Left lung (tissue), 4 donors: ENCODE measurements at regions not wholly inside any gene's neighbourhood (a gene's known extent, or its start where the extent isn't known, plus 50 kb on each side); places are given as distances from the start of the nearest gene placed in this dataset.

Source experiments
- ATAC-seq: fragments of 200-7000 bp; cut with Tn5 transposase; one replicate; pipeline ENCODE4 v1.9.1; 2020; ENCODE audit warnings: moderate library complexity
- DNase-seq, 4 donors: peaks; one replicate each; pipeline ENCODE4 v3.0.0-alpha.2; 2013 to 2020
- H3K27ac ChIP-seq, 2 donors: fragments of 200-600 bp; sonication (generic) in 1 of 2; one replicate each; pipeline versions ENCODE4 v1.5.0 to v1.8.0; 2020 to 2021
- H3K27me3 ChIP-seq, 2 donors: fragments of 200-600 bp; sonication (generic) in 1 of 2; one replicate each; pipeline versions ENCODE4 v1.5.0 to v1.8.0; 2020 to 2021
- H3K36me3 ChIP-seq, 2 donors: fragments of 200-600 bp; sonication (generic) in 1 of 2; one replicate each; pipeline versions ENCODE4 v1.5.0 to v1.8.0; 2020 to 2021
- H3K4me1 ChIP-seq, 2 donors: fragments of 200-600 bp; one replicate each; pipeline ENCODE4 v1.8.0; 2021
- H3K4me3 ChIP-seq, 2 donors: fragments of 200-600 bp; sonication (generic) in 1 of 2; one replicate each; pipeline versions ENCODE4 v1.5.0 to v1.8.0; 2020 to 2021; ENCODE audit warnings: mild to moderate bottlenecking in 1 of 2
- H3K9me3 ChIP-seq, 2 donors: fragments of 200-600 bp; sonication (generic) in 1 of 2; one replicate each; pipeline versions ENCODE4 v1.5.0 to v1.8.0; 2020 to 2021
- CTCF ChIP-seq, 2 donors: fragments of 200-600 bp; sonication (generic) in 1 of 2; IDR thresholded peaks; one replicate each; pipeline versions ENCODE4 v1.5.0 to v1.8.0; 2021; ENCODE audit warnings: antibody characterized with exemption in 2 of 2
- intact Hi-C, 2 donors: fragments of 100-400 bp; cut with DNase I; formaldehyde crosslinking; loops; one replicate each; pipeline versions ENCODE4 v1.11.2 to v1.14.2; 2022
- donor health status: DM: no; HTN: yes; CAD: no.
- donor health status: DM: no; HTN: no; CAD: no.

- peak; percentile 95 for ATAC-seq
Measured at GRCh38 chr13:91017031-91017668, 330.3 kb upstream of the MIR17HG start.

GRCh38 chr13:91017669-91018053, 329.8 kb upstream of the MIR17HG start:
- ATAC-seq = peak; percentile 25
- no peaks in the 10 kb centered on the region for H3K9me3 ChIP-seq
- H3K27ac ChIP-seq = no peak overlapping the region
- H3K36me3 ChIP-seq = no peaks in the 10 kb centered on the region
- intact Hi-C loops = no loop called here
- no peak for TF ChIP-seq CTCF (IDR thresholded peaks at IDR 0.05)
- peak in 1 of 4 donors; percentile 34 for DNase-seq
- no peak overlapping the region for H3K4me3 ChIP-seq
- no peaks in the 10 kb centered on the region for H3K4me1 ChIP-seq
- no peaks in the 10 kb centered on the region for H3K27me3 ChIP-seq

More at GRCh38 chr13:91017031-91017668, 330.3 kb upstream of the MIR17HG start:
- Histone ChIP-seq H3K36me3 (no peaks in the 10 kb centered on the region), H3K27ac (no peak overlapping the region), H3K4me1 (no peaks in the 10 kb centered on the region), H3K4me3 (no peak overlapping the region), H3K27me3 (no peaks in the 10 kb centered on the region), H3K9me3 (no peaks in the 10 kb centered on the region)
- peak; percentile 49 to 80 for TF ChIP-seq CTCF (IDR thresholded peaks at IDR 0.05)
- intact Hi-C loops = no loop called here
- DNase-seq = peak in 2 of 4 donors; percentile 34 to 55

- Histone ChIP-seq H3K27ac (no peak overlapping the region), H3K4me1 (no peaks in the 10 kb centered on the region), H3K9me3 (no peaks in the 10 kb centered on the region), H3K27me3 (no peaks in the 10 kb centered on the region), H3K36me3 (no peaks in the 10 kb centered on the region), H3K4me3 (no peak overlapping the region)
- no peak for TF ChIP-seq CTCF (IDR thresholded peaks at IDR 0.05)
- ATAC-seq = no peak
- intact Hi-C loops = no loop called here
- no peak for DNase-seq
Measured at GRCh38 chr13:91020461-91021034, 326.9 kb upstream of the MIR17HG start.

- intact Hi-C loops = no loop called here
- no peak overlapping the region for H3K27ac ChIP-seq
- H3K9me3 ChIP-seq = no peaks in the 10 kb centered on the region
- H3K27me3 ChIP-seq = no peaks in the 10 kb centered on the region
- no peaks in the 10 kb centered on the region for H3K4me1 ChIP-seq
- no peak overlapping the region for H3K4me3 ChIP-seq
- DNase-seq (no peak), ATAC-seq (no peak)
- H3K36me3 ChIP-seq = no peaks in the 10 kb centered on the region
- TF ChIP-seq CTCF (IDR thresholded peaks at IDR 0.05) = no peak
Measured at GRCh38 chr13:91024157-91024792, 323.2 kb upstream of the MIR17HG start.

- TF ChIP-seq CTCF (IDR thresholded peaks at IDR 0.05) = no peak
- Histone ChIP-seq H3K27me3 (no peaks in the 10 kb centered on the region), H3K4me3 (no peak overlapping the region), H3K27ac (no peak overlapping the region), H3K36me3 (no peaks in the 10 kb centered on the region), H3K9me3 (no peaks in the 10 kb centered on the region), H3K4me1 (no peaks in the 10 kb centered on the region)
- DNase-seq (no peak), ATAC-seq (no peak)
- intact Hi-C loops = no loop called here
Measured at GRCh38 chr13:91025442-91025841, 322.0 kb upstream of the MIR17HG start.
